ENCODE measurements at regions not wholly inside any gene's neighbourhood (a gene's known extent, or its start where the extent isn't known, plus 50 kb on each side); places are given as distances from the start of the nearest gene placed in this dataset.

GRCh38 chr20:6979621-6980020 is 212.1 kb downstream of the BMP2 start:
- H3K9me3 ChIP-seq: peaks cover 0 to 3% (median 0%) of the 10 kb centered on the region in 4 donors
- H3K27ac ChIP-seq: no peak overlapping the region
- no peak for DNase-seq
- H3K4me1 ChIP-seq: no peaks in the 10 kb centered on the region
- no peaks in the 10 kb centered on the region for H3K36me3 ChIP-seq
- H3K4me3 ChIP-seq: no peak overlapping the region
- intact Hi-C loops (cut with DNase I): no loop called here
- no peaks in the 10 kb centered on the region for H3K27me3 ChIP-seq
- 67 to 83% methylated on average over 2 of the region's 2 CpGs for WGBS, 2 donors
- TF ChIP-seq EP300 (IDR thresholded peaks at IDR 0.05) (no peak), POLR2AphosphoS5 (IDR thresholded peaks at IDR 0.05) (no peak), POLR2A (IDR thresholded peaks at IDR 0.05) (no peak), CTCF (IDR thresholded peaks at IDR 0.05) (no peak)

GRCh38 chr20:6993011-6993410 is 225.5 kb downstream of the BMP2 start:
- TF ChIP-seq CTCF (IDR thresholded peaks at IDR 0.05): no peak
- no peak for TF ChIP-seq EP300 (IDR thresholded peaks at IDR 0.05)
- TF ChIP-seq POLR2AphosphoS5 (IDR thresholded peaks at IDR 0.05): no peak
- TF ChIP-seq POLR2A (IDR thresholded peaks at IDR 0.05): no peak
- Histone ChIP-seq H3K9me3 (no peaks in the 10 kb centered on the region), H3K27me3 (no peaks in the 10 kb centered on the region), H3K27ac (no peak overlapping the region), H3K36me3 (no peaks in the 10 kb centered on the region), H3K4me1 (no peaks in the 10 kb centered on the region), H3K4me3 (no peak overlapping the region)
- intact Hi-C loops (cut with DNase I): no loop called here
- DNase-seq: no peak
- 40 to 75% methylated on average over 2 of the region's 2 CpGs for WGBS, 2 donors

- TF ChIP-seq CTCF (IDR thresholded peaks at IDR 0.05) (no peak), POLR2A (IDR thresholded peaks at IDR 0.05) (no peak), POLR2AphosphoS5 (IDR thresholded peaks at IDR 0.05) (no peak), EP300 (IDR thresholded peaks at IDR 0.05) (no peak)
- DNase-seq: no peak
- H3K36me3 ChIP-seq: no peaks in the 10 kb centered on the region
- H3K27ac ChIP-seq: no peak overlapping the region
- H3K27me3 ChIP-seq: no peaks in the 10 kb centered on the region
- no peaks in the 10 kb centered on the region for H3K4me1 ChIP-seq
- intact Hi-C loops (cut with DNase I): no loop called here
- H3K9me3 ChIP-seq: no peaks in the 10 kb centered on the region
- H3K4me3 ChIP-seq: no peak overlapping the region
- 84 to 86% methylated on average over 7 of the region's 7 CpGs for WGBS, 2 donors
These were observed 226.0 kb downstream of the BMP2 start for GRCh38 chr20:6993511-6993910.

GRCh38 chr20:6994452-6994851 is 227.0 kb downstream of the BMP2 start:
- TF ChIP-seq POLR2AphosphoS5 (IDR thresholded peaks at IDR 0.05) (no peak), CTCF (IDR thresholded peaks at IDR 0.05) (no peak), POLR2A (IDR thresholded peaks at IDR 0.05) (no peak), EP300 (IDR thresholded peaks at IDR 0.05) (no peak)
- WGBS, 2 donors: 47 to 65% methylated on average over 3 of the region's 3 CpGs
- Histone ChIP-seq H3K36me3 (no peaks in the 10 kb centered on the region), H3K4me1 (no peaks in the 10 kb centered on the region), H3K4me3 (no peak overlapping the region), H3K27me3 (no peaks in the 10 kb centered on the region), H3K27ac (peak overlapping the region in 1 of 4 donors; percentile 46), H3K9me3 (no peaks in the 10 kb centered on the region)
- no peak for DNase-seq
- intact Hi-C loops (cut with DNase I): no loop called here

- Histone ChIP-seq H3K4me1 (no peaks in the 10 kb centered on the region), H3K4me3 (no peak overlapping the region), H3K36me3 (no peaks in the 10 kb centered on the region), H3K9me3 (no peaks in the 10 kb centered on the region), H3K27me3 (no peaks in the 10 kb centered on the region), H3K27ac (no peak overlapping the region)
- WGBS, 2 donors: 93 to 96% methylated on average over 2 of the region's 2 CpGs
- no peak for TF ChIP-seq POLR2AphosphoS5 (IDR thresholded peaks at IDR 0.05)
- TF ChIP-seq CTCF (IDR thresholded peaks at IDR 0.05): no peak
- TF ChIP-seq POLR2A (IDR thresholded peaks at IDR 0.05): no peak
- no peak for TF ChIP-seq EP300 (IDR thresholded peaks at IDR 0.05)
- DNase-seq: no peak
- intact Hi-C loops (cut with DNase I): no loop called here
These were observed 231.4 kb downstream of the BMP2 start for GRCh38 chr20:6998909-6999308.

All from sigmoid colon (tissue), 6 donors.